ENCODE measurements at regions not wholly inside any gene's neighbourhood (a gene's known extent, or its start where the extent isn't known, plus 50 kb on each side); places are given as distances from the start of the nearest gene placed in this dataset.

DNA sequence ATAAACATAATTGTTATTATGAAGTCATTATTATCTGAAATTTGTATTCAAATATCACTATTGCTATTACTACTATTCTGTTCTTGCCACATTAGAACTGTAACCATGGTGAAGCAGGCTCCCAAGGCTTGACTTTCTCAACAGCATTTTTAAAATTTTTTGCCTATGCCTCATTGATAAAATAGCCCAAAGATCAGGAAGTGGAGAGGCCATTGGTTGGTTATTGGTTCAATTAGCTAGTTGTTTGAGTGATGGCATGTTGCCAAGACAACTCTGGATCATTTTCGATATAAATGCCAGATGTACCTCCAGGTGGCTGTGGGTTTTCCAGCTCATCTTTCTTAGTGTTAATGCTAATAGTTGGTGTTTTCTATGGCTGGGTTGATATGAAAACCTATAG lies 513.5 kb downstream of the TRIB2 start:
- intact Hi-C loops (cut with micrococcal nuclease; ENCODE audit: unreplicated experiment) (no loop called here), in situ Hi-C loops (cut with HindIII; ENCODE audit: low pct_unique_long_range_greater_than_20kb, low sequenced_read_pairs) (no loop called here)
- DNase-seq (ENCODE audit: low read depth, low spot score) = no peak
- TF ChIP-seq, protein P1, sequence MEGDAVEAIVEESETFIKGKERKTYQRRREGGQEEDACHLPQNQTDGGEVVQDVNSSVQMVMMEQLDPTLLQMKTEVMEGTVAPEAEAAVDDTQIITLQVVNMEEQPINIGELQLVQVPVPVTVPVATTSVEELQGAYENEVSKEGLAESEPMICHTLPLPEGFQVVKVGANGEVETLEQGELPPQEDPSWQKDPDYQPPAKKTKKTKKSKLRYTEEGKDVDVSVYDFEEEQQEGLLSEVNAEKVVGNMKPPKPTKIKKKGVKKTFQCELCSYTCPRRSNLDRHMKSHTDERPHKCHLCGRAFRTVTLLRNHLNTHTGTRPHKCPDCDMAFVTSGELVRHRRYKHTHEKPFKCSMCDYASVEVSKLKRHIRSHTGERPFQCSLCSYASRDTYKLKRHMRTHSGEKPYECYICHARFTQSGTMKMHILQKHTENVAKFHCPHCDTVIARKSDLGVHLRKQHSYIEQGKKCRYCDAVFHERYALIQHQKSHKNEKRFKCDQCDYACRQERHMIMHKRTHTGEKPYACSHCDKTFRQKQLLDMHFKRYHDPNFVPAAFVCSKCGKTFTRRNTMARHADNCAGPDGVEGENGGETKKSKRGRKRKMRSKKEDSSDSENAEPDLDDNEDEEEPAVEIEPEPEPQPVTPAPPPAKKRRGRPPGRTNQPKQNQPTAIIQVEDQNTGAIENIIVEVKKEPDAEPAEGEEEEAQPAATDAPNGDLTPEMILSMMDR (IDR thresholded peaks at IDR 0.05) = no peak
- H3K9me3 ChIP-seq (ENCODE audit: control insufficient read depth, insufficient read depth, low read depth, low read length) = no peaks in the 10 kb centered on the region
- H3K27ac ChIP-seq (ENCODE audit: low read length) = no peak overlapping the region
- no peak overlapping the region for H3K4me3 ChIP-seq (ENCODE audit: low read depth in 2 of 2, low read length in 2 of 2)
- no peaks in the 10 kb centered on the region for H3K36me3 ChIP-seq (ENCODE audit: control insufficient read depth, insufficient read depth, low read length)
- ChIA-PET POLR2A (no interaction called here), CTCF (no interaction called here)
- no peaks in the 10 kb centered on the region for H3K27me3 ChIP-seq (ENCODE audit: control insufficient read depth, insufficient read depth, low read length)
- BruUV-seq (replicated peaks) = no TSS peak
- no peak for ATAC-seq
- H3K4me1 ChIP-seq (ENCODE audit: control insufficient read depth, insufficient read depth, low read length) = no peaks in the 10 kb centered on the region

DNA sequence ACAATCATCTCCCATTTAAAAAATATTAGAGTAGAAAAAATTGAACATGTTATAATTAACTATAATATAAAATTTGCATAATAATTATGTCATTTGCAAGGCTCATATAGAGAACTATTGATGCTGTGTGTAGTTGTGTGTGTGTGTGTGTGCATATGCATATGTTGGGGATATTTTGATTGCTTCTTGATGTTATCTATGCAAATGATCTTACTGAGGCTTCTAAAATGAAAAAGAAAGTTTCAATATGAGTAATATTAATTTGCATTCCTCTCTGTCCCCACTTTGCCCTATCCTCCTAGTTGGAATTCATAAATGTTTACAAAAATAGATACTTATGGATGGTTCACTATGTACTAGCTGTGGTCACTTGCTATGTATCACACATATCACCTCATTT lies 523.3 kb downstream of the TRIB2 start:
- TF ChIP-seq REST (IDR thresholded peaks at IDR 0.05; ENCODE audit: insufficient read depth in 1 of 2, low read depth in 2 of 2, low read length in 1 of 2) (no peak), POLR2AphosphoS5 (IDR thresholded peaks at IDR 0.05; ENCODE audit: low read depth, low read length) (no peak)
- POLR2A ChIA-PET = no interaction called here
- no TSS peak for BruUV-seq (replicated peaks)

GRCh38 chr2:13240789-13241487 lies 524.2 kb downstream of the TRIB2 start:
- intact Hi-C loops (cut with micrococcal nuclease; ENCODE audit: unreplicated experiment) = no loop called here
- ATAC-seq = no peak
- H3K27ac ChIP-seq (ENCODE audit: low read length) = no peak overlapping the region
- H3K27me3 ChIP-seq (ENCODE audit: control insufficient read depth, insufficient read depth, low read length) = no peaks in the 10 kb centered on the region
- BruUV-seq (replicated peaks) = no TSS peak
- no peak for DNase-seq (ENCODE audit: low read depth, low spot score)
- H3K36me3 ChIP-seq (ENCODE audit: control insufficient read depth, insufficient read depth, low read length) = no peaks in the 10 kb centered on the region
- POLR2A ChIA-PET = no interaction called here
- in situ Hi-C loops (cut with HindIII; ENCODE audit: low pct_unique_long_range_greater_than_20kb, low sequenced_read_pairs) = no loop called here
- no peaks in the 10 kb centered on the region for H3K4me1 ChIP-seq (ENCODE audit: control insufficient read depth, insufficient read depth, low read length)
- no peaks in the 10 kb centered on the region for H3K9me3 ChIP-seq (ENCODE audit: control insufficient read depth, insufficient read depth, low read depth, low read length)
- CTCF ChIA-PET = no interaction called here
- TF ChIP-seq REST (IDR thresholded peaks at IDR 0.05; ENCODE audit: insufficient read depth in 1 of 2, low read depth in 2 of 2, low read length in 1 of 2) = no peak
- TF ChIP-seq POLR2AphosphoS5 (IDR thresholded peaks at IDR 0.05; ENCODE audit: low read depth, low read length) = no peak
- TF ChIP-seq TCF7L2 (IDR thresholded peaks at IDR 0.05; ENCODE audit: low read depth, low read length) = no peak
- TF ChIP-seq SIN3A (IDR thresholded peaks at IDR 0.05; ENCODE audit: borderline replicate concordance, insufficient read depth, low read depth, low read length) = no peak
- H3K4me3 ChIP-seq (ENCODE audit: low read depth in 2 of 2, low read length in 2 of 2) = no peak overlapping the region

More for the DNA sequence above, 523.3 kb downstream of the TRIB2 start:
- CTCF ChIA-PET = no interaction called here
- Histone ChIP-seq H3K36me3 (ENCODE audit: control insufficient read depth, insufficient read depth, low read length) (no peaks in the 10 kb centered on the region), H3K4me1 (ENCODE audit: control insufficient read depth, insufficient read depth, low read length) (no peaks in the 10 kb centered on the region), H3K9me3 (ENCODE audit: control insufficient read depth, insufficient read depth, low read depth, low read length) (no peaks in the 10 kb centered on the region), H3K27me3 (ENCODE audit: control insufficient read depth, insufficient read depth, low read length) (no peaks in the 10 kb centered on the region), H3K27ac (ENCODE audit: low read length) (no peak overlapping the region), H3K4me3 (ENCODE audit: low read depth in 2 of 2, low read length in 2 of 2) (no peak overlapping the region)
- in situ Hi-C loops (cut with HindIII; ENCODE audit: low pct_unique_long_range_greater_than_20kb, low sequenced_read_pairs) (no loop called here), intact Hi-C loops (cut with micrococcal nuclease; ENCODE audit: unreplicated experiment) (no loop called here)
- DNase-seq (ENCODE audit: low read depth, low spot score) = no peak
- no peak for ATAC-seq

Data from Panc1 (cell line).